ENCODE measurements at regions not wholly inside any gene's neighbourhood (a gene's known extent, or its start where the extent isn't known, plus 50 kb on each side); places are given as distances from the start of the nearest gene placed in this dataset.
"Not testable (repeated sequence)": the region's sequence is repeated elsewhere in the genome, so short reads cannot be mapped to it uniquely, and the experiment has no call there.

- no peaks in the 10 kb centered on the region for H3K27me3 ChIP-seq (ENCODE audit: control insufficient read depth, insufficient read depth, low read length)
- WGBS (ENCODE audit: insufficient coverage), result 70% methylated on average over 2 of the region's 2 CpGs
- Mint-ChIP-seq H3K36me3 (no peaks in the 10 kb centered on the region), H3K4me1 (no peaks in the 10 kb centered on the region), H3K27me3 (ENCODE audit: low read depth in 2 of 2) (no peaks in the 10 kb centered on the region), H3K4me3 (no peak overlapping the region), H3K9me3 (no peaks in the 10 kb centered on the region), H3K27ac (no peak overlapping the region)
- DNase-seq (peak in 1 of 2 donors; percentile 24), ATAC-seq (no peak)
- H3K27ac ChIP-seq (ENCODE audit: low read length), result no peak overlapping the region
- no peaks in the 10 kb centered on the region for H3K36me3 ChIP-seq (ENCODE audit: control insufficient read depth, insufficient read depth, low read length)
- no peaks in the 10 kb centered on the region for H3K4me1 ChIP-seq (ENCODE audit: control insufficient read depth, insufficient read depth, low read length)
- H3K4me3 ChIP-seq (ENCODE audit: low read length), result no peak overlapping the region
- TF ChIP-seq CTCF (IDR thresholded peaks at IDR 0.05), result no peak
- no peaks in the 10 kb centered on the region for H3K9me3 ChIP-seq (ENCODE audit: control insufficient read depth, insufficient read depth, low read length)
- intact Hi-C loops (cut with micrococcal nuclease), result no loop called here
Measured at GRCh38 chr21:14630556-14631069, 84.5 kb upstream of the SAMSN1 start.

DNA sequence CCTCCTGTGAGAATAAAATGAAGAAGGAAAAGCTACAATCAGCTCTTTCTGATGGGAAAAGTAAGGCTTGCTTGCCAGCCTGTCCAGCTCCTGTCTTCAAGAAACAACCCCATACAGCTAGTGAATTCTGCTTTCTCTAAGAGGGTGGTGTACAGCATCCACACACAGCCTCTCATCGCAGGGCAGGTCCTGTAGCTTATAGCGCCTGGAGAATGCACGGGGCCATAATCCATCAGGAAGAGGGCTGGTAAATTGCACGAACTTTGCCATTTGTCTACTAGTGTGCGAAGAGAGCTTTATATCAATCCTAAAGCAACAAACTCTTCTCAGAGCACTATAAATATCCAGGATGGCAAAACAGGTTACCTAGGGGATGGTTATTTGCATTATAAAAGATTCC, 83.3 kb upstream of the SAMSN1 start:
- 100% methylated on average over 5 of the region's 5 CpGs for WGBS (ENCODE audit: insufficient coverage)
- H3K9me3 Mint-ChIP-seq, result no peaks in the 10 kb centered on the region
- Histone ChIP-seq H3K27ac (ENCODE audit: low read length) (no peak overlapping the region), H3K4me1 (ENCODE audit: control insufficient read depth, insufficient read depth, low read length) (no peaks in the 10 kb centered on the region), H3K36me3 (ENCODE audit: control insufficient read depth, insufficient read depth, low read length) (no peaks in the 10 kb centered on the region), H3K9me3 (ENCODE audit: control insufficient read depth, insufficient read depth, low read length) (no peaks in the 10 kb centered on the region), H3K4me3 (ENCODE audit: low read length) (no peak overlapping the region), H3K27me3 (ENCODE audit: control insufficient read depth, insufficient read depth, low read length) (no peaks in the 10 kb centered on the region)
- ATAC-seq (no peak), DNase-seq (no peak)
- no peak overlapping the region for H3K27ac Mint-ChIP-seq
- H3K4me3 Mint-ChIP-seq, result no peak overlapping the region
- no peaks in the 10 kb centered on the region for H3K36me3 Mint-ChIP-seq
- H3K27me3 Mint-ChIP-seq (ENCODE audit: low read depth in 2 of 2), result no peaks in the 10 kb centered on the region
- intact Hi-C loops (cut with micrococcal nuclease), result no loop called here
- H3K4me1 Mint-ChIP-seq, result no peaks in the 10 kb centered on the region
- TF ChIP-seq CTCF (IDR thresholded peaks at IDR 0.05), result no peak

- H3K27ac ChIP-seq (ENCODE audit: low read length); H3K4me3 Mint-ChIP-seq; H3K4me1 ChIP-seq (ENCODE audit: control insufficient read depth, insufficient read depth, low read length); intact Hi-C loops (cut with micrococcal nuclease); H3K36me3 Mint-ChIP-seq; H3K9me3 Mint-ChIP-seq; H3K9me3 ChIP-seq (ENCODE audit: control insufficient read depth, insufficient read depth, low read length); H3K27ac Mint-ChIP-seq; DNase-seq; H3K27me3 Mint-ChIP-seq (ENCODE audit: low read depth in 2 of 2); H3K4me3 ChIP-seq (ENCODE audit: low read length); H3K27me3 ChIP-seq (ENCODE audit: control insufficient read depth, insufficient read depth, low read length); H3K36me3 ChIP-seq (ENCODE audit: control insufficient read depth, insufficient read depth, low read length); ATAC-seq: not testable (repeated sequence)
- 80% methylated on average over 1 of the region's 3 CpGs for WGBS (ENCODE audit: insufficient coverage)
- H3K4me1 Mint-ChIP-seq, result peaks cover 10 to 14% of the 10 kb centered on the region in 2 donors
Measured at GRCh38 chr21:14623079-14623478, 77.0 kb upstream of the SAMSN1 start.

- no peaks in the 10 kb centered on the region for H3K27me3 ChIP-seq (ENCODE audit: control insufficient read depth, insufficient read depth, low read length)
- peaks cover 0 to 2% of the 10 kb centered on the region in 2 donors for H3K27me3 Mint-ChIP-seq (ENCODE audit: low read depth in 2 of 2)
- no peak for DNase-seq
- peaks cover 10 to 14% of the 10 kb centered on the region in 2 donors for H3K4me1 Mint-ChIP-seq
- H3K27ac Mint-ChIP-seq, result peak overlapping the region; percentile 7 to 35
- intact Hi-C loops (cut with micrococcal nuclease), result no loop called here
- no peak overlapping the region for H3K27ac ChIP-seq (ENCODE audit: low read length)
- ATAC-seq, result peak in 1 of 3 donors; percentile 57
- no CpG with 5 or more reads among the region's 2 CpGs for WGBS (ENCODE audit: insufficient coverage)
- H3K4me1 ChIP-seq (ENCODE audit: control insufficient read depth, insufficient read depth, low read length), result no peaks in the 10 kb centered on the region
- H3K9me3 ChIP-seq (ENCODE audit: control insufficient read depth, insufficient read depth, low read length), result peaks cover 3% of the 10 kb centered on the region
- H3K9me3 Mint-ChIP-seq, result peaks cover 0 to 2% of the 10 kb centered on the region in 2 donors
- H3K4me3 Mint-ChIP-seq, result no peak overlapping the region
- H3K4me3 ChIP-seq (ENCODE audit: low read length), result no peak overlapping the region
- no peaks in the 10 kb centered on the region for H3K36me3 ChIP-seq (ENCODE audit: control insufficient read depth, insufficient read depth, low read length)
- H3K36me3 Mint-ChIP-seq, result no peaks in the 10 kb centered on the region
- TF ChIP-seq CTCF (IDR thresholded peaks at IDR 0.05), result no peak
Measured at GRCh38 chr21:14620152-14620551, 74.0 kb upstream of the SAMSN1 start.
